ENCODE measurements at regions not wholly inside any gene's neighbourhood (a gene's known extent, or its start where the extent isn't known, plus 50 kb on each side); places are given as distances from the start of the nearest gene placed in this dataset.

- Histone ChIP-seq H3K4me1 (ENCODE audit: insufficient read depth, low read length) (no peaks in the 10 kb centered on the region), H3K4me2 (ENCODE audit: low read length) (no peak overlapping the region), H3K9me3 (ENCODE audit: low read length) (no peaks in the 10 kb centered on the region), H3K9ac (ENCODE audit: low read length) (no peak overlapping the region), H3K9me2 (replicated peaks; ENCODE audit: low read length) (no peaks in the 10 kb centered on the region), H3F3A (ENCODE audit: low read length, unreplicated experiment) (no peaks in the 10 kb centered on the region), H3K27ac (ENCODE audit: low read length) (no peak overlapping the region), H2AFZ (ENCODE audit: low read length) (no peak overlapping the region), H4K20me1 (ENCODE audit: low read length) (no peaks in the 10 kb centered on the region), H3K79me2 (ENCODE audit: low read length) (no peaks in the 10 kb centered on the region), H3K4me3 (ENCODE audit: low read length) (no peak overlapping the region), H3K27me3 (ENCODE audit: low read length) (no peaks in the 10 kb centered on the region), H3K36me3 (ENCODE audit: low read depth, low read length) (no peaks in the 10 kb centered on the region)
- CTCF ChIA-PET, result no interaction called here
- TF ChIP-seq EZH2 (IDR thresholded peaks at IDR 0.05; ENCODE audit: low read length, unreplicated experiment) (no peak), EZH2phosphoT487 (IDR thresholded peaks at IDR 0.05; ENCODE audit: borderline replicate concordance, low read length) (no peak)
- TF ChIP-seq, protein P1, sequence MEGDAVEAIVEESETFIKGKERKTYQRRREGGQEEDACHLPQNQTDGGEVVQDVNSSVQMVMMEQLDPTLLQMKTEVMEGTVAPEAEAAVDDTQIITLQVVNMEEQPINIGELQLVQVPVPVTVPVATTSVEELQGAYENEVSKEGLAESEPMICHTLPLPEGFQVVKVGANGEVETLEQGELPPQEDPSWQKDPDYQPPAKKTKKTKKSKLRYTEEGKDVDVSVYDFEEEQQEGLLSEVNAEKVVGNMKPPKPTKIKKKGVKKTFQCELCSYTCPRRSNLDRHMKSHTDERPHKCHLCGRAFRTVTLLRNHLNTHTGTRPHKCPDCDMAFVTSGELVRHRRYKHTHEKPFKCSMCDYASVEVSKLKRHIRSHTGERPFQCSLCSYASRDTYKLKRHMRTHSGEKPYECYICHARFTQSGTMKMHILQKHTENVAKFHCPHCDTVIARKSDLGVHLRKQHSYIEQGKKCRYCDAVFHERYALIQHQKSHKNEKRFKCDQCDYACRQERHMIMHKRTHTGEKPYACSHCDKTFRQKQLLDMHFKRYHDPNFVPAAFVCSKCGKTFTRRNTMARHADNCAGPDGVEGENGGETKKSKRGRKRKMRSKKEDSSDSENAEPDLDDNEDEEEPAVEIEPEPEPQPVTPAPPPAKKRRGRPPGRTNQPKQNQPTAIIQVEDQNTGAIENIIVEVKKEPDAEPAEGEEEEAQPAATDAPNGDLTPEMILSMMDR (conservative IDR thresholded peaks at IDR 0.05; ENCODE audit: low read depth, low read length), result no peak
- no peak for DNase-seq
- ATAC-seq, result no peak
- intact Hi-C loops (cut with micrococcal nuclease), result no loop called here
- POLR2A ChIA-PET (ENCODE audit: unreplicated experiment), result no interaction called here
- BruUV-seq (replicated peaks), result no TSS peak
Measured at GRCh38 chrX:97756879-97757278, 873.2 kb downstream of the RPA4 start.

- Histone ChIP-seq H3K27me3 (ENCODE audit: low read length) (no peaks in the 10 kb centered on the region), H4K20me1 (ENCODE audit: low read length) (no peaks in the 10 kb centered on the region), H2AFZ (ENCODE audit: low read length) (no peak overlapping the region), H3K4me2 (ENCODE audit: low read length) (no peak overlapping the region), H3K9me2 (replicated peaks; ENCODE audit: low read length) (no peaks in the 10 kb centered on the region), H3K4me1 (ENCODE audit: insufficient read depth, low read length) (no peaks in the 10 kb centered on the region), H3K79me2 (ENCODE audit: low read length) (no peaks in the 10 kb centered on the region), H3F3A (ENCODE audit: low read length, unreplicated experiment) (no peaks in the 10 kb centered on the region), H3K9ac (ENCODE audit: low read length) (no peak overlapping the region), H3K36me3 (ENCODE audit: low read depth, low read length) (no peaks in the 10 kb centered on the region), H3K9me3 (ENCODE audit: low read length) (no peaks in the 10 kb centered on the region), H3K4me3 (ENCODE audit: low read length) (no peak overlapping the region), H3K27ac (ENCODE audit: low read length) (no peak overlapping the region)
- DNase-seq (no peak), ATAC-seq (no peak)
- CTCF ChIA-PET, result no interaction called here
- no peak for TF ChIP-seq EZH2 (IDR thresholded peaks at IDR 0.05; ENCODE audit: low read length, unreplicated experiment)
- POLR2A ChIA-PET (ENCODE audit: unreplicated experiment), result no interaction called here
- BruUV-seq (replicated peaks), result no TSS peak
- intact Hi-C loops (cut with micrococcal nuclease), result no loop called here
Measured at GRCh38 chrX:97763391-97763790, 879.7 kb downstream of the RPA4 start.

- Histone ChIP-seq H3K4me2 (ENCODE audit: low read length) (no peak overlapping the region), H2AFZ (ENCODE audit: low read length) (no peak overlapping the region), H3K4me3 (ENCODE audit: low read length) (no peak overlapping the region), H3K9me3 (ENCODE audit: low read length) (no peaks in the 10 kb centered on the region), H3K27ac (ENCODE audit: low read length) (no peak overlapping the region), H4K20me1 (ENCODE audit: low read length) (no peaks in the 10 kb centered on the region), H3K79me2 (ENCODE audit: low read length) (no peaks in the 10 kb centered on the region), H3F3A (ENCODE audit: low read length, unreplicated experiment) (no peaks in the 10 kb centered on the region), H3K36me3 (ENCODE audit: low read depth, low read length) (no peaks in the 10 kb centered on the region), H3K9me2 (replicated peaks; ENCODE audit: low read length) (no peaks in the 10 kb centered on the region), H3K9ac (ENCODE audit: low read length) (no peak overlapping the region), H3K27me3 (ENCODE audit: low read length) (no peaks in the 10 kb centered on the region), H3K4me1 (ENCODE audit: insufficient read depth, low read length) (no peaks in the 10 kb centered on the region)
- BruUV-seq (replicated peaks), result no TSS peak
- no peak for TF ChIP-seq EZH2 (IDR thresholded peaks at IDR 0.05; ENCODE audit: low read length, unreplicated experiment)
- no peak for TF ChIP-seq EZH2phosphoT487 (IDR thresholded peaks at IDR 0.05; ENCODE audit: borderline replicate concordance, low read length)
- TF ChIP-seq, protein P1 (conservative IDR thresholded peaks at IDR 0.05; ENCODE audit: low read depth, low read length), result no peak
- ATAC-seq (no peak), DNase-seq (no peak)
- ChIA-PET CTCF (no interaction called here), POLR2A (ENCODE audit: unreplicated experiment) (no interaction called here)
- intact Hi-C loops (cut with micrococcal nuclease), result no loop called here
Measured at GRCh38 chrX:97763981-97764380, 880.3 kb downstream of the RPA4 start.
